ENCODE measurements at regions not wholly inside any gene's neighbourhood (a gene's known extent, or its start where the extent isn't known, plus 50 kb on each side); places are given as distances from the start of the nearest gene placed in this dataset.

DNA sequence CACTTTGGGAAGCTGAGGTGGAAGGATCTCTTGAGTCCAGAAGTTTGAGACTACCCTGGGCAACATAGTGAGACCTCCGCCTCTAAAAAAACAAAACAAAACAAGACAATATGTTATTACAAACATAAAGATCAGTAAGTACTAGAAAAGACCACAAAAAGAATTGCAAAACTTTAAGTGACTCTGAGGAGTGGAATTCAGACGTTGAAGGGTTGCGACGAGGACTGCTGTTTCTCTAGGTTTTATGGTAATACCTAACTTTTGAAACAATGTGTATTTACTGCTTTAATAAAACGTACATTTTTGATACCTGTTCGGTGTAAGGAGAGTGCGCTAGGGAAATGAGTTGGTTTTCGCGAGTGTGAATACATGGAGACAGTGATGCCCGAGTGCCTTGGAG is 250.4 kb downstream of the GATA3 start:
- in situ Hi-C loops (cut with MboI; ENCODE audit: low pct_unique_long_range_greater_than_20kb, low sequenced_read_pairs, unreplicated experiment) = no loop called here
- DNase-seq (ENCODE audit: low spot score) = no peak
- TF ChIP-seq, protein P1, sequence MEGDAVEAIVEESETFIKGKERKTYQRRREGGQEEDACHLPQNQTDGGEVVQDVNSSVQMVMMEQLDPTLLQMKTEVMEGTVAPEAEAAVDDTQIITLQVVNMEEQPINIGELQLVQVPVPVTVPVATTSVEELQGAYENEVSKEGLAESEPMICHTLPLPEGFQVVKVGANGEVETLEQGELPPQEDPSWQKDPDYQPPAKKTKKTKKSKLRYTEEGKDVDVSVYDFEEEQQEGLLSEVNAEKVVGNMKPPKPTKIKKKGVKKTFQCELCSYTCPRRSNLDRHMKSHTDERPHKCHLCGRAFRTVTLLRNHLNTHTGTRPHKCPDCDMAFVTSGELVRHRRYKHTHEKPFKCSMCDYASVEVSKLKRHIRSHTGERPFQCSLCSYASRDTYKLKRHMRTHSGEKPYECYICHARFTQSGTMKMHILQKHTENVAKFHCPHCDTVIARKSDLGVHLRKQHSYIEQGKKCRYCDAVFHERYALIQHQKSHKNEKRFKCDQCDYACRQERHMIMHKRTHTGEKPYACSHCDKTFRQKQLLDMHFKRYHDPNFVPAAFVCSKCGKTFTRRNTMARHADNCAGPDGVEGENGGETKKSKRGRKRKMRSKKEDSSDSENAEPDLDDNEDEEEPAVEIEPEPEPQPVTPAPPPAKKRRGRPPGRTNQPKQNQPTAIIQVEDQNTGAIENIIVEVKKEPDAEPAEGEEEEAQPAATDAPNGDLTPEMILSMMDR (IDR thresholded peaks at IDR 0.05; ENCODE audit: extremely low read depth, insufficient read depth, missing control alignments) = no peak

DNA sequence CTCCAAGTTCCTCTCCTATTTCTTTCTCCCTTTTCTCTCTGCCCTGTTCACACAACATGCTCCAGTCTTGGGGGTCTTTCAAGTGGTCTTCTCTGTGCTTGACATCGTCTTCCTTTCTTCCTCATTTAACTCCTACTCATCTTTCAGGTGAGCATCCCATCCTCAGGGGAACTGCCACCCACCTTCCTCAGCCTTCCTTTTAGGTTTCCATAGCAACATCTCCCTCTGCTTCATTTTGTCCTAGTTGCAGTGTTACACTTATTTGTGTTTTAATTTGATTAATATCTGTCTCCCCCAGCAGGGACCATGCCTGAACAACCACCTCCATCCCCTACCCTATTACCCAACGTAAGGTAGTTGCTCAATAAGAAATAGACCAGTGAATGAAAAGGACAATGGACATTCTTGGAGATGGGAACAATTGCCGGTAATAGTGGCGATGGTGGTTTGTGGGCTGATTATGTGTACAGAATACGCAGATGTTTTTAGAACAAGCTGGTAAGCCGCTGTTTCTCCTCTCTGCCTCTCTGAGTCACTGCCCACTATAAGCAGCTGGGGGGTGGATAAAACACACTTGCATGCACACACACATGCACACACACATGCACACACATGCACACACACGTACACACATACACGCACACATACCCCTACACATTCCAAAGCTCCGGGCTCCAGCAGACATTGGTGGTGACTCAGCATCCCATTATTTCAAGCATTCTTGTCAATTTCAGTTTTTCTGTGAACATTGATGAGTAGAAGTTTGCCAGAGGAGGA is 251.6 kb downstream of the GATA3 start:
- in situ Hi-C loops (cut with MboI; ENCODE audit: low pct_unique_long_range_greater_than_20kb, low sequenced_read_pairs, unreplicated experiment) = no loop called here
- TF ChIP-seq, protein P1 (IDR thresholded peaks at IDR 0.05; ENCODE audit: extremely low read depth, insufficient read depth, missing control alignments) = no peak
- DNase-seq (ENCODE audit: low spot score) = no peak

DNA sequence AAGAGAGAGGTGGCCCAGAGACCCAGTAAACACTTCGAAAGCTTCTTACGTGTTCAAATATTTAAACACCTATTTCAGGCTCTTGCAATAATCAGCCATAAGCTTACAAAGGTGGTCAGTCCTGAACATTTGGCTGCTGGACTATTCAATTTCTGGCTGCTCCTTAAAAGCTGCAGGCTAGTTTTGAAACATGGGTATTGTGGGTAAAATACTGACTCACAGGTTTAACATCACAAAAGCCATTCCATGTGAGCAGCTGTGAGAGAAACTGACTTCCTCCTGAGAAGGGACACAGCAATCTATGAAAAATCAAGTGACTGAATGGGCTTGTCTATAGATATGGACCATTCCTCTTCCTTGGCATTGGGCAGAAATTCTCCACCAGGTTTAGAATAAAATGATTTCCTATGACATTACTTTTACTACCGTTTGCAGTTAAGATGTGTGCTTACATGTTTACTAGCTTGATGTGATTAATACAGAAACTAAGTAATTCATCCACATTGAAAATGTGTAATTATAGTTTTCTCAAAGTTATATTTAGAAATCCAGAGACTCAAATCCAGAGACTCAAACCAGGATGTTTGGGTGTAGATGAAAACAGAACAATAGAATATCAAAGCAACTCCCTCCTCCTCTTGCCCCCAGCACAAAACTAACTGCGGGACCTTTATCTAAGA is 252.3 kb downstream of the GATA3 start:
- in situ Hi-C loops (cut with MboI; ENCODE audit: low pct_unique_long_range_greater_than_20kb, low sequenced_read_pairs, unreplicated experiment) = no loop called here

DNA sequence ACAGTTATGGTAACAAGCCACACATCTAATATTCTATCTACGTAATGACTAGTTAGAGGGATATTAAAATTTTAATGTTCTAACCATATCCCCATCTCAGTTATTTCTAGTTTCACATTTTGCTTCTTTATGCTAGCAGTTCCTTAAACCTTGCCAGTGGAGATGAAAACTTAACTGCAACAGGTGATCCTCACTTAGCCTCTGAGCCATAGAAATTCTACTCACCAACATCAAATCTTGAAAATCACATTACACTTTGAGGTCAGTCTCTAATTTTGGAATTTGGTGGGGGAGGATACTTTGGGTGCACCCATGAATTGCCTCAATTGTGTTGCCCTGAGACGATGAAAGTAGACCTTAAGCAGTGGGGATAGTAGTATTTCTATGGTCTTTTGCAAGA is 256.4 kb downstream of the GATA3 start:
- DNase-seq (ENCODE audit: low spot score) = no peak
- in situ Hi-C loops (cut with MboI; ENCODE audit: low pct_unique_long_range_greater_than_20kb, low sequenced_read_pairs, unreplicated experiment) = no loop called here
- TF ChIP-seq, protein P1 (IDR thresholded peaks at IDR 0.05; ENCODE audit: extremely low read depth, insufficient read depth, missing control alignments) = no peak

More for the DNA sequence above, 252.3 kb downstream of the GATA3 start:
- TF ChIP-seq, protein P1 (IDR thresholded peaks at IDR 0.05; ENCODE audit: extremely low read depth, insufficient read depth, missing control alignments) = no peak
- DNase-seq (ENCODE audit: low spot score) = no peak

GRCh38 chr10:8311526-8312070 is 257.1 kb downstream of the GATA3 start:
- TF ChIP-seq, protein P1 (IDR thresholded peaks at IDR 0.05; ENCODE audit: extremely low read depth, insufficient read depth, missing control alignments) = no peak
- in situ Hi-C loops (cut with MboI; ENCODE audit: low pct_unique_long_range_greater_than_20kb, low sequenced_read_pairs, unreplicated experiment) = no loop called here
- DNase-seq (ENCODE audit: low spot score) = no peak

DNA sequence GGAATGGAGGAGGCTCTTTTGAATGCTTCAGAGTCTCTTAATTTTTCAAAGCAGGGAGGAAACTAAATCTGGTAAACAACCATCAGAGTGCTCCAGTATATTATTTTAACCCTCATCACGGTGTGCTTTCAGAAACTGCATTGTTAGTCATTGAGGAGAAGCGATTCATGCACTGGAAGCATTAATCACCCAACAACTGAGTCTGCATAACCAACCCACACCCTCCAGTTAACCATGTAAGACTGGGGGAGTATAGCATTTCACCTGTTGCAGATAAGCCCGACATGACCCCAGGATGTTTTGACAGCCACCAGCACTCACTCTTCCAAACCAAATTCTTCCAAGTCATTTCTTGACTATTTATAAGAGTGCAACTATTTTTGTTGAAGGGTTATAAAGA is 257.6 kb downstream of the GATA3 start:
- in situ Hi-C loops (cut with MboI; ENCODE audit: low pct_unique_long_range_greater_than_20kb, low sequenced_read_pairs, unreplicated experiment) = no loop called here
- no peak for DNase-seq (ENCODE audit: low spot score)
- TF ChIP-seq, protein P1 (IDR thresholded peaks at IDR 0.05; ENCODE audit: extremely low read depth, insufficient read depth, missing control alignments) = no peak

All from GM13977 (cell line).